Stomach (tissue), 8 donors: ENCODE measurements at regions not wholly inside any gene's neighbourhood (a gene's known extent, or its start where the extent isn't known, plus 50 kb on each side); places are given as distances from the start of the nearest gene placed in this dataset.

Experiments
- DNase-seq, 2 donors: peaks; one replicate each; pipeline versions ENCODE4 v3.0.0 to v3.0.0-alpha.2; 2013 to 2019
- H3K27ac ChIP-seq, 5 donors: fragments of 200-600 bp in 4 of 5; sonication (generic) in 4 of 5; one replicate each; pipeline ENCODE4 v1.5.1; 2013 to 2019; ENCODE audit warnings: mild to moderate bottlenecking in 1 of 5, moderate library complexity in 1 of 5
- H3K27me3 ChIP-seq, 3 donors: fragments of 200-600 bp; sonication (generic); one replicate each; pipeline ENCODE4 v1.5.1; 2017 to 2019; ENCODE audit warnings: mixed run types in 1 of 3
- H3K36me3 ChIP-seq, 4 donors: fragments of 200-600 bp; sonication (generic); 1 replicate in 3 of 4; 2 replicates in 1 of 4; pipeline ENCODE4 v1.5.1; 2016 to 2019
- H3K4me1 ChIP-seq, 4 donors: fragments of 200-600 bp; sonication (generic); one replicate each; pipeline ENCODE4 v1.5.1; 2016 to 2019
- H3K4me3 ChIP-seq, 4 donors: fragments of 200-600 bp; sonication (generic) in 3 of 4; one replicate each; pipeline ENCODE4 v1.5.1; 2016 to 2019; ENCODE audit warnings: mild to moderate bottlenecking in 1 of 4
- H3K9me3 ChIP-seq, 4 donors: fragments of 200-600 bp; sonication (generic); one replicate each; pipeline ENCODE4 v1.5.1; 2016 to 2019
- CTCF ChIP-seq, 7 experiments: fragments of 450-650 bp in 4 of 7; fragments of 200-600 bp in 3 of 7; sonication (generic) in 3 of 7; IDR thresholded peaks; one replicate each; pipeline ENCODE4 v1.5.1; 2016 to 2019; ENCODE audit warnings: antibody characterized with exemption in 7 of 7, control low read depth in 2 of 7, mild to moderate bottlenecking in 1 of 7
- EP300 ChIP-seq: sonication (generic); formaldehyde crosslinking; IDR thresholded peaks from one replicate; pipeline ENCODE4 v1.6.1; 2017; ENCODE audit warnings: antibody characterized with exemption
- POLR2A ChIP-seq, 4 donors: fragments of 450-650 bp; IDR thresholded peaks; one replicate each; pipeline ENCODE4 v1.6.1; 2016; ENCODE audit warnings: antibody characterized with exemption in 4 of 4, control low read depth in 2 of 4, mild to moderate bottlenecking in 1 of 4, moderate library complexity in 1 of 4
- POLR2AphosphoS5 ChIP-seq, 3 donors: sonication (generic); formaldehyde crosslinking; IDR thresholded peaks; one replicate each; pipeline ENCODE4 v1.6.1; 2016; ENCODE audit warnings: antibody characterized with exemption in 3 of 3
- WGBS, 5 donors: extraction: QIAGEN DNeasy Blood & Tissue Kit in 3 of 5; methylation state at CpG; one replicate each; pipeline versions ENCODE4 v1.1.5 to v1.1.7; 2013 to 2018; 5-methylcytosine and 5-hydroxymethylcytosine counted together
- intact Hi-C: fragments of 100-400 bp; cut with DNase I; formaldehyde crosslinking; loops from one replicate; pipeline ENCODE4 v1.15.1; 2023; ENCODE audit warnings: low total_unique reads
- donor health status: healthy with polysubstance abuse.
- donor health status: Bipolar disorder and iron deficiency.
- donor health status: healthy.

- Histone ChIP-seq H3K4me3 (no peak overlapping the region), H3K36me3 (no peaks in the 10 kb centered on the region), H3K27ac (no peak overlapping the region), H3K9me3 (peaks cover 0 to 7% (median 0%) of the 10 kb centered on the region in 4 donors), H3K27me3 (no peaks in the 10 kb centered on the region), H3K4me1 (no peaks in the 10 kb centered on the region)
- WGBS, 5 donors = 52 to 71% (median 67%) methylated on average over 2 of the region's 2 CpGs
- TF ChIP-seq POLR2AphosphoS5 (IDR thresholded peaks at IDR 0.05) (no peak), EP300 (no peak), POLR2A (IDR thresholded peaks at IDR 0.05) (no peak), CTCF (IDR thresholded peaks at IDR 0.05) (no peak)
- intact Hi-C loops = no loop called here
- DNase-seq = no peak
Observed at GRCh38 chr2:142777742-142778141, 99.7 kb upstream of the KYNU start.

GRCh38 chr2:142769761-142770160, 107.7 kb upstream of the KYNU start:
- Histone ChIP-seq H3K9me3 (peaks cover 0 to 29% (median 20%) of the 10 kb centered on the region in 4 donors), H3K4me3 (no peak overlapping the region), H3K27me3 (no peaks in the 10 kb centered on the region), H3K27ac (no peak overlapping the region), H3K36me3 (no peaks in the 10 kb centered on the region), H3K4me1 (no peaks in the 10 kb centered on the region)
- intact Hi-C loops = no loop called here
- no peak for TF ChIP-seq CTCF (IDR thresholded peaks at IDR 0.05)
- no peak for TF ChIP-seq POLR2AphosphoS5 (IDR thresholded peaks at IDR 0.05)
- TF ChIP-seq EP300 = no peak
- DNase-seq = no peak
- WGBS, 5 donors = 58 to 83% (median 75%) methylated on average over 1 of the region's 1 CpG

GRCh38 chr2:142767847-142768246, 109.6 kb upstream of the KYNU start:
- Histone ChIP-seq H3K4me3 (no peak overlapping the region), H3K4me1 (no peaks in the 10 kb centered on the region), H3K9me3 (peaks cover 0 to 30% (median 20%) of the 10 kb centered on the region in 4 donors), H3K27ac (no peak overlapping the region), H3K36me3 (no peaks in the 10 kb centered on the region), H3K27me3 (no peaks in the 10 kb centered on the region)
- intact Hi-C loops = no loop called here
- no peak for DNase-seq
- TF ChIP-seq POLR2A (IDR thresholded peaks at IDR 0.05) (no peak), EP300 (no peak), CTCF (IDR thresholded peaks at IDR 0.05) (no peak), POLR2AphosphoS5 (IDR thresholded peaks at IDR 0.05) (no peak)

- intact Hi-C loops = no loop called here
- no peak overlapping the region for H3K4me3 ChIP-seq
- TF ChIP-seq CTCF (IDR thresholded peaks at IDR 0.05) = no peak
- TF ChIP-seq POLR2A (IDR thresholded peaks at IDR 0.05) = no peak
- no peak for TF ChIP-seq EP300
- TF ChIP-seq POLR2AphosphoS5 (IDR thresholded peaks at IDR 0.05) = no peak
- H3K27ac ChIP-seq = no peak overlapping the region
- no peaks in the 10 kb centered on the region for H3K4me1 ChIP-seq
- 44 to 64% (median 54%) methylated on average over 3 of the region's 3 CpGs for WGBS, 5 donors
- H3K9me3 ChIP-seq = peaks cover 0 to 14% (median 0%) of the 10 kb centered on the region in 4 donors
- no peaks in the 10 kb centered on the region for H3K36me3 ChIP-seq
- DNase-seq = no peak
- H3K27me3 ChIP-seq = no peaks in the 10 kb centered on the region
Observed at GRCh38 chr2:142758973-142759372, 118.5 kb upstream of the KYNU start.
